Kasumi-1 (cell line): ENCODE measurements at regions not wholly inside any gene's neighbourhood (a gene's known extent, or its start where the extent isn't known, plus 50 kb on each side); places are given as distances from the start of the nearest gene placed in this dataset.

ENCODE experiments used
- DNase-seq, 2 experiments: peaks; one replicate each; lab custom pipeline; 2025; lab: John Stamatoyannopoulos, UW

DNA sequence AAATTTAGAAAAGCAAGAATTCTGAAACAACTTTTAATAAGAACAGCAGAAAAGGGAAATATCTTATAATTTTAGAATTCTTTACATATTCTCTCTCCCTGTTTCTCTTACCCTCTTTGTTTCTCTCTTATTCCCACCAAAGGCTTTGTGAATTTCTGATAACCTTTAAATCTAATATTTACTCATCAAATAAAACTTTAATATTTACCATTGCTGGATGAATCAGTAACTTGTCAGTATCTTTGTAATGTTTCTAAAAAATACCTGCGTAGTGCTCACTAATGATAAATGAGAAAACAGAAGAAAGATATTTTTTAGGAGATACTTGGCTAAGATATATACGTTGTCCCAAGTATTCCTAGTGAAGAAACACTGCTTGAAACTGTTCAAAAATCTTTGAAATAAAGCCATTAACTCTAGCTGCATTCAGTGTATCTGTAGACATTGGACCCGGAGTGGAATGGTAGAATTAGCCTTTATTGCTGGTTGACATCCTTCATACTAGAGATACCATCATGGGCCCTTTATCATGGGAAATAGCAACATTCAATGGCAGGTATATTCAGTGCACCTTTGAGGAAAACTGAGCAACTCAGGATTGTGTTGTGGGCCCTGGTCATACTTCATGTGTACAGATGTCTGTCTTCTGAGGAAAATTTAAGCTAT lies 2160.4 kb downstream of the MAT2B start:
- no peak for DNase-seq

- DNase-seq: no peak
Measured at GRCh38 chr5:165673499-165673898, 2168.1 kb downstream of the MAT2B start.

DNA sequence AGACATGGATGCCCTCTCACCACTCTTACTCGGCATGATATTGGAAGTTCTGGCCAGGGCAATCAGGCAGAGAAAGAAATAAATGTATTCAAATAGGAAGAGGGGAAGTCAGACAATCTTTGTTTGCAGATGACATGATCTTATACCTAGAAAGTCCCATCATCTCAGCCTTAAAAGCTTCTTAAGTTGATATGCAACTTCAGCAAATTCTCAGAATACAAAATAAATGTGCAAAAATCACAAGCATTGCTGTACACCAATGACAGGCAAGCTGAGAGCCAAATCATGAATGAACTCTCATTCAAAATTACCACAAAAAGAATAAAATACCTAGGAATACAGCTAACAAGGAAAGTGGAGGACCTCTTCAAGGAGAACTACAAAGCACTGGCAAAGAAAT lies 2190.4 kb downstream of the MAT2B start:
- DNase-seq: no peak

- no peak for DNase-seq
Measured at GRCh38 chr5:165705960-165706359, 2200.5 kb downstream of the MAT2B start.

- no peak for DNase-seq
Measured at GRCh38 chr5:165712011-165712410, 2206.6 kb downstream of the MAT2B start.

DNA sequence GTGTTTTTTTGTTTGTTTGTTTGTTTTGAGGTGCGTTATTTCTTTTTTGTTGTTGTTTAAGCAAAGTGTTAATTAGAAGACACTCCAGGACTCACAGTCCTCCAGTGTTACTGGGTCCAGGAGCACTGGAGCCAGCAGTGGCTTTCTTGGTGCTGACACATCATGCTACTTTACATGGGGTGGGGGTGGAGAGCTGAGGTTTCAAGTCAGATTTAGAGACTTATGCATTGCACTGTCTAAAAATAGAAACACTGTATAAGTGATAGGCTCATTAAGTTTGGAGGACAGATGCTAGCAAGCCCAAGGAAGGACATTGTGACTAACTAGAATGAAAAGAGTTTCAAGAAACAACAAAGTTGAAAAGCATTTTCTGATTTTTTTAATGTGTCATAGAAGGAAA lies 2209.2 kb downstream of the MAT2B start:
- DNase-seq: no peak

- no peak for DNase-seq
Measured at GRCh38 chr5:165720901-165721300, 2215.5 kb downstream of the MAT2B start.

DNA sequence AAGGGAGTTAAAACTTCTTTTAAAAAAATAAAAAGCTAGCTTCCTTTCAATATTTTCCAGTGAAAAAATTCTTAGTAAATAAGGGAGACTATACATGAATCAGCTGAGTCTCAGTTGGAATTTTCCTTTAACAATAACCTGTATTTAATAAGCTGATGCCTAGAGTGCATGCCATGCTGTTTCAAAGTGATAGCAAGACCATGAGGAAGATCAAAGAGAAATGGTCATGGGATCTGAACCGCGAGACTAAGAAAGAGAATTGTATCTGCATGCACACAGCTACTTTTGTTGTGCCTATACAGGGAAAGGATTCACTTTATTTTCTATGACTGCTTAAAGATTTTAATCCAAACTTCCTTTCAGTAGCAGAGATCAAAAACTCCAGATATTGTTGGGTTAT lies 2217.0 kb downstream of the MAT2B start:
- DNase-seq: no peak

GRCh38 chr5:165723931-165724330 lies 2218.5 kb downstream of the MAT2B start:
- no peak for DNase-seq

- DNase-seq: no peak
Measured at GRCh38 chr5:165728425-165728824, 2223.0 kb downstream of the MAT2B start.

DNA sequence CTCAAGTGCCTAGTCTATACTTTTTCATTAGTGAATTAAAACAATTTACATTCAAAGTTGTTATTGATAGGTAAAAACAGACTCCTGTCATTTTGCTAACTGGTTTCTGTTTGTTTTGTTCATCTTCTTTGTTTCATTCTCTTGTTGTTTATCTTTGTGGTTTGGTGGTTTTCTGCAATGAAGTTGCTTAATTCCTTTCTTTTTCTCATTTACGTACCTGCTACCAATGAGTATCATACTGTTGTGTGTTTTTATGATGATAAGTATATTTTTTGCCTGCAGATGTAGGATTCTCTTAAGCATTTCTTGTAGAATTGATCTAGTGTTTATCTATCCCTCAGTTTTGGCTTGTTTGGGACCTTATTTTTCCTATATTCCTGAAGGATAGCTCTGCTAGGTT lies 2230.0 kb downstream of the MAT2B start:
- no peak for DNase-seq

DNA sequence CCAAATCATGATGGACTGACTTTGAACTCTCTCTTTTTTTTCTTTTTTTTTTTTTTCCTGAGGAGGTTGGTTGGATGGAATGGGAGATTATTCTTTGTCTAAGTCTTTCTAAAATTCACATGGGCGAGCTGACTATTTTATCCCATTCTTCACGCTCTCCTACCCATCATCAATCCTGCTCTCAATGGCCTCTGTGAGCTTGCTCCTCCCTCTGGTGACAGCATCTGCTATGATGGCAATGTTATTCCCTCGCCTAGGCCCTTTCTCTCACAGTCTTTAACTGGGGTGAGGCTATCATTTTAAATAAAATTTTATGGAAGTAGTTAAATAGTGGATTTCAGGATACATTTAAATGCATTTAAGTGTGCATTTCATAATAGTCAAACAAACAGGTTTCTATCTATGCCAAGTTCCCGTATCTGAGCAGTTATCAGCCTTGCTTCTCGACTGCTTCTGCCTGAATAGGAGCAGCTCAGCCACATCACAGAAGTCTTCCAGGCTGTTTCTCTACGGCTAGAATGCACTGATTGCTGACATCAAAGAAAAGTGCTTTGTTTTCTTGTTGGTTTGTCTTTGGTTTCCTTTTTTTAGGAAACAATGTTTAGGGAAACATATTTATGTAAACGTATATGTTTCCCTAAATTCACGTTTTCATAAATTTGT lies 2233.8 kb downstream of the MAT2B start:
- no peak for DNase-seq

- DNase-seq: no peak
Measured at GRCh38 chr5:165757791-165758190, 2252.4 kb downstream of the MAT2B start.

DNA sequence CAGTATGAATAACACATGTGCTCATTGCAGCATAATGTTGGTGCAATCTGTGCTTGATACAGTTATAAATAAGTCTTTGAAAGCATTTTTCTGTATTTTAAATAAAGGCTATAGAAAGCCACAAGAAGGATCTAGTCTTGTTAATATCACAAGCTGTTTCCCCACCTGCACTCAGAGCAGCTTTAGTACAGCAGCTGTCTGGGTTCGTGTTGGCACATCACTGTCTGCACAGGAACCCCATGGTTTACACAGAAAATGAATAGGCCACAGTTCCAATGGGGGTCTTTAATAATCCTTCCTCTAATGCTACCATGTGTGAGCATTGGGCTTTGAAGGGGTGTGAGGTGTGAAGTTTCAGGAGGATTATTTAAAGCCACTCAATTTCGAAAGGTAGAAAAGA lies 2269.7 kb downstream of the MAT2B start:
- peak in 1 of 2 experiments; percentile 28 for DNase-seq

DNA sequence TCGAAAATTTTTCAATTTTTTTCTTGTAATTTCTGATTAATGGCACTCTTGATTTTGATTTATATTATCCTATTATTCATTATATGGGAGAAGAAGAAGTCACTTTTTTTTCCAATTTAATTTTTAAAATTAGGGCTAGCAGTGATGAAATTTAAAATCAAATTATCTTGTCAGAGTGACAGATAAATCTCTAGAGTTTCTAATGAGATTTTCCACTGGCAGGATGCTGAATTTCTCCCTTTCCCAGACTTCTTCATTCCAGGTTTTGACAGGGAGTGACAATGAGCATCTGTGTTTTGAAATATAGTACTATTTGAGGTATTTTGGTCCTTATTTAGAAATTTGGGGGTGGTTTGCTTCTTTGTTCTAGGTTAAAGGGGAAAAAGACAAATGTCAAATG lies 2274.1 kb downstream of the MAT2B start:
- DNase-seq: no peak

DNA sequence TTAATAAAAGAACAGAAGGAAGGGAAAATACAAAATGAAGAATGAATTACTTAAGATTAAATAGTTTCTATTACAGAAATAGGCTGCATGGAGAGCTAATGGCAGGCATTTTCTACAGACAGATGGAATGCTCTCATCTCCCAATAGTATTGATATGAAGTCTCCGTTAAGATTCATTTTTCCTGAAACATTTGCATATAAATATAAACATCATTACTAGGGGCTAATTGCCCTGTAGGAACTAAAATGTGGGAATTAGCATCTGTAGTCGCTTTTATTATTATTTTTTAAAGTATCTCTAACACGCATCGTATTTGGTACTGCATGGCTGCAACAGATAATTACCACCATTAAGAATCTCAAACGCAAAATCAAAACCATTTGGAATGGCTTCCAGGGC lies 2275.5 kb downstream of the MAT2B start:
- DNase-seq: no peak

- DNase-seq: no peak
Measured at GRCh38 chr5:165781738-165782137, 2276.3 kb downstream of the MAT2B start.

- no peak for DNase-seq
Measured at GRCh38 chr5:165783024-165783423, 2277.6 kb downstream of the MAT2B start.

GRCh38 chr5:165786073-165786472 lies 2280.7 kb downstream of the MAT2B start:
- DNase-seq: no peak

GRCh38 chr5:165795073-165795472 lies 2289.7 kb downstream of the MAT2B start:
- no peak for DNase-seq

DNA sequence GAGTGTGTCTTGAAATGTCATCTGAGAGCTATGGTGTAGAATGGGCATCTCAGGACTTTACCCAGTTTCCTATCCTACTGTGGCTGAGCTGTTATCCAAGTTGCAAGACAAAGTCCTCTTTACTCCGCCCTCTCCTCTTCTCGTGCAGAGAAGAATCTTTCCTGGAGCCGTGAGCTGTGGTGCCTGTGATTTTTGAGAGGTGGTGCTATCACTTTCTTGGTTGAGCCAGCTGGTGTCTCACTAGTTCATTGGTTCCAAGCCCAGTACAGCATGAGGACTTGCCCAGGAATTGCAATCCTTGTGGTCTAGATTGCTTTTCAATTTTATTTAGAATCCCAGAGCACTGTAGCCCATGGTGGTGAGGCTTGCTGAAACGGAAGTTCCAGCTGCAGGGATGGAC lies 2300.3 kb downstream of the MAT2B start:
- DNase-seq: no peak

DNA sequence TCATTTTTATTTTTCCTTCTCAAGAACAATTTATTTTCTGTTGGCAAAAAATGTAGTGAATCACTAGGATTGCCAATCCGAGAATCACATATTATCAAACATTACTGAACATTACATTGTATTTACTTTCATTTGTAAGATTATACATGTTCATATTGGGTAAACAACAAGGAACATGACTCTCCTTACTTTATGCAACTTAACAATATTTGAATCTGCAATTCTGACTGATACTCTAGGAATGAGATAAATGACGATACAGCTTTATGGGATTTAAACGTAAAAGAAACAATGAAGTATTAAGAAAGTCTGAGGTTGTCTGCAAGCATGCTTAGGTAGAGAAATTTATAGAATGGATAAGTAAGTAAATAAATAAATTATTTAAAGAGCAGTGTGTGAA lies 2302.9 kb downstream of the MAT2B start:
- DNase-seq: no peak

DNA sequence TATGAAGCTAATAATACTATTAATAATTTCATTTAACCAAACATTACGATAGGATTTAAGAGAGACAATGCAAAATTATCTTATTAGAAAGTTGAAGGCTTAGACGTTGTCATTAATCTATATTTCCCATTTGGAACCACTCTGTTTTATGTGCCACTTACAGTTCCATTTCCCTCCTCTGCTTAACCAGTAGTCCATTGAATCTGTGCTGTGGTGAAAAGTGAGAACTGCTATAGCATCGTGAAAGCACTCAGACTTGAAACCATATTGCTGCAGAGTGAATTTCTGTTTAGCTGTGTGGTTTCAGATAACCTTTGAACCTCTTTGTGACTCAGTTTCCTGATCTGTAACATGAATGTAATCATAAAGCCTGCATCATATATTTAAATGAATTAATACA lies 2304.5 kb downstream of the MAT2B start:
- no peak for DNase-seq

- DNase-seq: no peak
Measured at GRCh38 chr5:165829504-165829903, 2324.1 kb downstream of the MAT2B start.
